HL-60 (cell line): ENCODE measurements at regions not wholly inside any gene's neighbourhood (a gene's known extent, or its start where the extent isn't known, plus 50 kb on each side); places are given as distances from the start of the nearest gene placed in this dataset.

ENCODE experiments used
- DNase-seq, 2 experiments: peaks; one replicate each; pipeline ENCODE4 v3.0.0-alpha.2; 2010 to 2020; ENCODE audit warnings: low read depth in 1 of 2, low spot score in 1 of 2
- H3K27ac ChIP-seq: fragments of 250-450 bp; sonication (Bioruptor Pico); replicated peaks from 2 replicates; pipeline ENCODE4 v1.5.1; 2020; ENCODE audit warnings: mild to moderate bottlenecking, moderate library complexity
- H3K27me3 ChIP-seq: fragments of 250-450 bp; sonication (Bioruptor Pico); 2 replicates; pipeline ENCODE4 v1.5.1; 2021; ENCODE audit warnings: mild to moderate bottlenecking, moderate library complexity; ENCODE audit not compliant: insufficient read depth, poor library complexity, severe bottlenecking
- H3K4me3 ChIP-seq: replicated peaks from 2 replicates; pipeline ENCODE4 v1.5.1; 2011; ENCODE audit warnings: mild to moderate bottlenecking, control low read depth, low read length; ENCODE audit not compliant: insufficient read depth
- GABPA ChIP-seq: IDR thresholded peaks from 2 replicates; pipeline ENCODE4 v1.6.1; 2012; ENCODE audit warnings: low read depth
- POLR2AphosphoS5 ChIP-seq: IDR thresholded peaks from 2 replicates; pipeline ENCODE4 v1.6.1; 2012; ENCODE audit warnings: low read depth
- SPI1 ChIP-seq: IDR thresholded peaks from 2 replicates; pipeline ENCODE4 v1.6.1; 2012; ENCODE audit warnings: low read depth, mild to moderate bottlenecking, borderline replicate concordance
- TF ChIP-seq, protein P1 (sequence below): IDR thresholded peaks from one replicate; pipeline ENCODE4 v1.5.1; 2011; ENCODE audit warnings: low read length, control low read depth, inconsistent platforms; ENCODE audit not compliant: insufficient read depth
- TF ChIP-seq, protein P2 (sequence below): IDR thresholded peaks from 2 replicates; pipeline ENCODE4 v1.6.1; 2012; ENCODE audit warnings: low read depth; ENCODE audit not compliant: insufficient replicate concordance

- TF ChIP-seq, protein P1, sequence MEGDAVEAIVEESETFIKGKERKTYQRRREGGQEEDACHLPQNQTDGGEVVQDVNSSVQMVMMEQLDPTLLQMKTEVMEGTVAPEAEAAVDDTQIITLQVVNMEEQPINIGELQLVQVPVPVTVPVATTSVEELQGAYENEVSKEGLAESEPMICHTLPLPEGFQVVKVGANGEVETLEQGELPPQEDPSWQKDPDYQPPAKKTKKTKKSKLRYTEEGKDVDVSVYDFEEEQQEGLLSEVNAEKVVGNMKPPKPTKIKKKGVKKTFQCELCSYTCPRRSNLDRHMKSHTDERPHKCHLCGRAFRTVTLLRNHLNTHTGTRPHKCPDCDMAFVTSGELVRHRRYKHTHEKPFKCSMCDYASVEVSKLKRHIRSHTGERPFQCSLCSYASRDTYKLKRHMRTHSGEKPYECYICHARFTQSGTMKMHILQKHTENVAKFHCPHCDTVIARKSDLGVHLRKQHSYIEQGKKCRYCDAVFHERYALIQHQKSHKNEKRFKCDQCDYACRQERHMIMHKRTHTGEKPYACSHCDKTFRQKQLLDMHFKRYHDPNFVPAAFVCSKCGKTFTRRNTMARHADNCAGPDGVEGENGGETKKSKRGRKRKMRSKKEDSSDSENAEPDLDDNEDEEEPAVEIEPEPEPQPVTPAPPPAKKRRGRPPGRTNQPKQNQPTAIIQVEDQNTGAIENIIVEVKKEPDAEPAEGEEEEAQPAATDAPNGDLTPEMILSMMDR: no peak
- TF ChIP-seq GABPA (no peak), SPI1 (no peak), POLR2AphosphoS5 (no peak)
- TF ChIP-seq, protein P2, sequence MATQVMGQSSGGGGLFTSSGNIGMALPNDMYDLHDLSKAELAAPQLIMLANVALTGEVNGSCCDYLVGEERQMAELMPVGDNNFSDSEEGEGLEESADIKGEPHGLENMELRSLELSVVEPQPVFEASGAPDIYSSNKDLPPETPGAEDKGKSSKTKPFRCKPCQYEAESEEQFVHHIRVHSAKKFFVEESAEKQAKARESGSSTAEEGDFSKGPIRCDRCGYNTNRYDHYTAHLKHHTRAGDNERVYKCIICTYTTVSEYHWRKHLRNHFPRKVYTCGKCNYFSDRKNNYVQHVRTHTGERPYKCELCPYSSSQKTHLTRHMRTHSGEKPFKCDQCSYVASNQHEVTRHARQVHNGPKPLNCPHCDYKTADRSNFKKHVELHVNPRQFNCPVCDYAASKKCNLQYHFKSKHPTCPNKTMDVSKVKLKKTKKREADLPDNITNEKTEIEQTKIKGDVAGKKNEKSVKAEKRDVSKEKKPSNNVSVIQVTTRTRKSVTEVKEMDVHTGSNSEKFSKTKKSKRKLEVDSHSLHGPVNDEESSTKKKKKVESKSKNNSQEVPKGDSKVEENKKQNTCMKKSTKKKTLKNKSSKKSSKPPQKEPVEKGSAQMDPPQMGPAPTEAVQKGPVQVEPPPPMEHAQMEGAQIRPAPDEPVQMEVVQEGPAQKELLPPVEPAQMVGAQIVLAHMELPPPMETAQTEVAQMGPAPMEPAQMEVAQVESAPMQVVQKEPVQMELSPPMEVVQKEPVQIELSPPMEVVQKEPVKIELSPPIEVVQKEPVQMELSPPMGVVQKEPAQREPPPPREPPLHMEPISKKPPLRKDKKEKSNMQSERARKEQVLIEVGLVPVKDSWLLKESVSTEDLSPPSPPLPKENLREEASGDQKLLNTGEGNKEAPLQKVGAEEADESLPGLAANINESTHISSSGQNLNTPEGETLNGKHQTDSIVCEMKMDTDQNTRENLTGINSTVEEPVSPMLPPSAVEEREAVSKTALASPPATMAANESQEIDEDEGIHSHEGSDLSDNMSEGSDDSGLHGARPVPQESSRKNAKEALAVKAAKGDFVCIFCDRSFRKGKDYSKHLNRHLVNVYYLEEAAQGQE: no peak
- Histone ChIP-seq H3K27me3 (no peaks in the 10 kb centered on the region), H3K4me3 (no peak overlapping the region), H3K27ac (no peak overlapping the region)
- DNase-seq: no peak
These were observed 250.3 kb upstream of the EDNRB start for GRCh38 chr13:78168981-78169380.

GRCh38 chr13:78161266-78161665, 242.6 kb upstream of the EDNRB start:
- peak overlapping the region; percentile 59 for H3K27ac ChIP-seq
- TF ChIP-seq, protein P1: no peak
- no peak overlapping the region for H3K4me3 ChIP-seq
- no peaks in the 10 kb centered on the region for H3K27me3 ChIP-seq
- DNase-seq: no peak

DNA sequence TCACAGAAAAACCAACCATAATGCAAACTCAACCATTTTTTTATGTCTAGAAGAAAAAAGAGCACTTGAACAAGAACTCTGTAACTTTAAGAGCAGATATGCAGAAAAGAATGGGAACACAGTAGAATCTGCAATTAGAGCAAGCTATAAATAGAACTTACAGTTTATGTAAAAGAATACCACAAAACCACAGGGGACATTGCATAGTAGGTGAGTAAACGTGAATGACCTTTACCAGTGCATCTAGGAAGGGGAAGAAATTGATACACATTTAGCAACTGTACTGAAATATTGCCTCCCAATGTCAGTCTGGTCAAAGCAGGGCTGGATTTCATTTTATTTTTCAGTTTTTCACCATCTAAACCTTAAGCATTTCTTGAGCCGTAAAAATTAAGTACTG, 242.2 kb upstream of the EDNRB start:
- H3K27me3 ChIP-seq: no peaks in the 10 kb centered on the region
- no peak overlapping the region for H3K4me3 ChIP-seq
- peak overlapping the region; percentile 59 for H3K27ac ChIP-seq
- peak in 1 of 2 experiments; percentile 88 for DNase-seq
- TF ChIP-seq, protein P2: peak; percentile 34
- TF ChIP-seq GABPA (no peak), POLR2AphosphoS5 (peak; percentile 68; the same call in 1 of the 2 replicates)

DNA sequence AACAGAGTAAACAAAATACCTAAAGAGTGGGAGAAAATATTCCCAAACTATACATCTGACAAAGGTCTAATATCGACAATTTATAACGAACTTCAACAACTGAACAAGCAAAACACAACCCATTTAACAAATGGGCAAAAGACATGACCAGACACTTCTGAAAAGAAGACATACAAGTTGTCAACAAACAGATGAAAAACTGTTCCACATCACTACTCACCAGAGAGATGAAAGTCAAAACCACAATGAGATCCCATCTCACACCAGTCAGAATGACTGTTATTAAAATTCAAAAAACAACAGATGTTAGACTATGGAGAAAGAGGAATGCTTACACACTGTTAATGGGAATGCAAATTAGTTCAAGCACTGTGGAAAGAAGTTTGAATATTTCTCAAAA, 233.8 kb upstream of the EDNRB start:
- H3K27ac ChIP-seq: no peak overlapping the region
- no peak overlapping the region for H3K4me3 ChIP-seq
- TF ChIP-seq POLR2AphosphoS5 (no peak), SPI1 (no peak), GABPA (no peak)
- TF ChIP-seq, protein P1: no peak
- TF ChIP-seq, protein P2: no peak
- no peaks in the 10 kb centered on the region for H3K27me3 ChIP-seq
- no peak for DNase-seq
